ENCODE measurements at regions not wholly inside any gene's neighbourhood (a gene's known extent, or its start where the extent isn't known, plus 50 kb on each side); places are given as distances from the start of the nearest gene placed in this dataset.

DNA sequence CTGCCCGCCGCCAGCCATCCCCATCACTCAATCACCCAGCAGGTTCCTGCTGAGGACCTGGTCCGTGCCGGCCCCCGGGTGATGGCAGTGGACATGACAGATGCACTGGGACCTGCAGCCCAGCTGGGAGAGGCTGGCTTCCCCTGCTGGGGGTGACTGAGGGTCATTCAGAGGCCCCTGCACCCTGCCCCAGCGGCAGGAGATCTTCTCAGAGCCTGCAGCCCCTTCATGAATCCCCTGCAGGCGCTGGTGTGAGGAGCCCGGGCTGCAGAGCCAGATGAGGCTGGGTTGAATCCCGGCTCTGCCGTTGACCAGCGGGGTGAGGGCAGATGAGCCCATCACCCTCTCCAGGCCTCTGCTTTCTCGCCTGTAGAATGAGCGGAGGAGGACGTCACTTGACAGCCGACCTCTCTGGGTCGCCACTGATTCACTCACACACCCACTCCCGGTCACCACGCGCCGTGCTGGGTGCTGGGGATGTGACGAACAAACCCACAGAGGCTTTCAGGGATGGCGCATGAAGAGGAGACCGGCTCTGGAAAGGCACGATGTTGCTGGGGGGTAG lies 95.2 kb upstream of the CIBAR2 start:
- Histone ChIP-seq H2BK12ac (ENCODE audit: insufficient read length, low read depth, low read length) (no peak overlapping the region), H3K56ac (ENCODE audit: insufficient read length, low read depth, low read length) (no peak overlapping the region), H3K4me2 (ENCODE audit: insufficient read depth, insufficient read length, low read length) (no peak overlapping the region), H3K14ac (ENCODE audit: insufficient read depth, low read length) (no peak overlapping the region), H2AFZ (ENCODE audit: low read length) (no peak overlapping the region), H3K23ac (ENCODE audit: insufficient read length, low read depth, low read length) (no peak overlapping the region), H4K8ac (replicated peaks; ENCODE audit: insufficient read length, low read depth, low read length) (no peak overlapping the region), H2BK15ac (ENCODE audit: low read depth, low read length) (no peak overlapping the region), H3K4me1 (ENCODE audit: insufficient read depth, low read length) (no peaks in the 10 kb centered on the region), H2BK120ac (ENCODE audit: low read depth, low read length, poor library complexity, severe bottlenecking) (no peak overlapping the region), H3K9me3 (ENCODE audit: control insufficient read depth, low read depth, low read length) (no peaks in the 10 kb centered on the region), H2BK20ac (ENCODE audit: low read depth, low read length, poor library complexity, severe bottlenecking) (no peak overlapping the region), H2AK5ac (ENCODE audit: insufficient read length, low read length) (no peak overlapping the region), H3K9ac (ENCODE audit: extremely low read depth, insufficient read length, low read length) (no peak overlapping the region), H4K91ac (ENCODE audit: insufficient read length, low read depth, low read length) (no peak overlapping the region), H4K5ac (ENCODE audit: insufficient read length, low read depth, low read length) (no peak overlapping the region), H3K27me3 (ENCODE audit: insufficient read depth, low read length) (no peaks in the 10 kb centered on the region), H2BK5ac (ENCODE audit: insufficient read length, low read length) (no peak overlapping the region), H3K4ac (ENCODE audit: low read depth, low read length) (no peak overlapping the region), H4K20me1 (ENCODE audit: control insufficient read depth, insufficient read depth, insufficient read length) (no peaks in the 10 kb centered on the region), H3K79me2 (ENCODE audit: insufficient read depth, low read length) (no peaks in the 10 kb centered on the region; the same call in 1 of the 2 replicates), H3K27ac (ENCODE audit: insufficient read length, low read depth, low read length) (no peak overlapping the region), H3K18ac (ENCODE audit: insufficient read length, low read depth, low read length) (no peak overlapping the region), H3T11ph (ENCODE audit: low read length) (no peak overlapping the region), H3K23me2 (ENCODE audit: insufficient read length, low read depth, low read length, poor library complexity, severe bottlenecking) (peaks cover 3% of the 10 kb centered on the region), H3K79me1 (ENCODE audit: insufficient read depth, low read depth, low read length, poor library complexity, severe bottlenecking) (no peaks in the 10 kb centered on the region)
- DNase-seq: no peak
- Mint-ChIP-seq H3K9me3 (no peaks in the 10 kb centered on the region), H3K36me3 (ENCODE audit: insufficient read depth in 1 of 3, low read depth in 3 of 3) (0 out of 7 replicates have a peak, but pooled peaks cover 0 to 4% (median 0%) of the 10 kb centered on the region in 3 experiments), H3K27me3 (ENCODE audit: low read depth) (no peaks in the 10 kb centered on the region), H3K4me1 (peaks cover 30 to 47% of the 10 kb centered on the region in 2 experiments), H3K27ac (peak overlapping the region in 1 of 3 experiments; percentile 71; a peak in 1 of 7 replicates), H3K4me3 (no peak overlapping the region; a peak in 1 of 5 replicates)
- no CpG with 5 or more reads among the region's 24 CpGs for WGBS (ENCODE audit: extremely low coverage, insufficient read length, low lambda C conversion rate)
- TF ChIP-seq, protein P1, sequence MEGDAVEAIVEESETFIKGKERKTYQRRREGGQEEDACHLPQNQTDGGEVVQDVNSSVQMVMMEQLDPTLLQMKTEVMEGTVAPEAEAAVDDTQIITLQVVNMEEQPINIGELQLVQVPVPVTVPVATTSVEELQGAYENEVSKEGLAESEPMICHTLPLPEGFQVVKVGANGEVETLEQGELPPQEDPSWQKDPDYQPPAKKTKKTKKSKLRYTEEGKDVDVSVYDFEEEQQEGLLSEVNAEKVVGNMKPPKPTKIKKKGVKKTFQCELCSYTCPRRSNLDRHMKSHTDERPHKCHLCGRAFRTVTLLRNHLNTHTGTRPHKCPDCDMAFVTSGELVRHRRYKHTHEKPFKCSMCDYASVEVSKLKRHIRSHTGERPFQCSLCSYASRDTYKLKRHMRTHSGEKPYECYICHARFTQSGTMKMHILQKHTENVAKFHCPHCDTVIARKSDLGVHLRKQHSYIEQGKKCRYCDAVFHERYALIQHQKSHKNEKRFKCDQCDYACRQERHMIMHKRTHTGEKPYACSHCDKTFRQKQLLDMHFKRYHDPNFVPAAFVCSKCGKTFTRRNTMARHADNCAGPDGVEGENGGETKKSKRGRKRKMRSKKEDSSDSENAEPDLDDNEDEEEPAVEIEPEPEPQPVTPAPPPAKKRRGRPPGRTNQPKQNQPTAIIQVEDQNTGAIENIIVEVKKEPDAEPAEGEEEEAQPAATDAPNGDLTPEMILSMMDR (conservative IDR thresholded peaks at IDR 0.05): no peak

All from H9 (cell line).